ENCODE measurements at regions not wholly inside any gene's neighbourhood (a gene's known extent, or its start where the extent isn't known, plus 50 kb on each side); places are given as distances from the start of the nearest gene placed in this dataset.
A peak's percentile ranks its signal among the peaks of the same experiment; 100 is the strongest.
"Not testable (repeated sequence)": the region's sequence is repeated elsewhere in the genome, so short reads cannot be mapped to it uniquely, and the experiment has no call there.

- Histone ChIP-seq H3K27me3 (ENCODE audit: insufficient read depth, poor library complexity, severe bottlenecking) (no peaks in the 10 kb centered on the region), H3K9me3 (ENCODE audit: severe bottlenecking) (no peaks in the 10 kb centered on the region), H3K36me3 (ENCODE audit: low read depth) (peaks cover 29% of the 10 kb centered on the region), H3K27ac (ENCODE audit: poor library complexity, severe bottlenecking) (peak overlapping the region; percentile 58), H3K4me1 (ENCODE audit: insufficient read depth, poor library complexity, severe bottlenecking) (peaks cover 29% of the 10 kb centered on the region), H3K4me3 (ENCODE audit: severe bottlenecking) (no peak overlapping the region)
- ATAC-seq (ENCODE audit: low read depth), result peak; percentile 63
- TF ChIP-seq, protein P1, sequence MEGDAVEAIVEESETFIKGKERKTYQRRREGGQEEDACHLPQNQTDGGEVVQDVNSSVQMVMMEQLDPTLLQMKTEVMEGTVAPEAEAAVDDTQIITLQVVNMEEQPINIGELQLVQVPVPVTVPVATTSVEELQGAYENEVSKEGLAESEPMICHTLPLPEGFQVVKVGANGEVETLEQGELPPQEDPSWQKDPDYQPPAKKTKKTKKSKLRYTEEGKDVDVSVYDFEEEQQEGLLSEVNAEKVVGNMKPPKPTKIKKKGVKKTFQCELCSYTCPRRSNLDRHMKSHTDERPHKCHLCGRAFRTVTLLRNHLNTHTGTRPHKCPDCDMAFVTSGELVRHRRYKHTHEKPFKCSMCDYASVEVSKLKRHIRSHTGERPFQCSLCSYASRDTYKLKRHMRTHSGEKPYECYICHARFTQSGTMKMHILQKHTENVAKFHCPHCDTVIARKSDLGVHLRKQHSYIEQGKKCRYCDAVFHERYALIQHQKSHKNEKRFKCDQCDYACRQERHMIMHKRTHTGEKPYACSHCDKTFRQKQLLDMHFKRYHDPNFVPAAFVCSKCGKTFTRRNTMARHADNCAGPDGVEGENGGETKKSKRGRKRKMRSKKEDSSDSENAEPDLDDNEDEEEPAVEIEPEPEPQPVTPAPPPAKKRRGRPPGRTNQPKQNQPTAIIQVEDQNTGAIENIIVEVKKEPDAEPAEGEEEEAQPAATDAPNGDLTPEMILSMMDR (IDR thresholded peaks at IDR 0.05; ENCODE audit: poor library complexity, severe bottlenecking), result no peak
- no peak for DNase-seq (ENCODE audit: low spot score)
Observed at GRCh38 chr17:63019138-63019873, 53.3 kb downstream of the TANC2 start.

- DNase-seq (ENCODE audit: low spot score) (no peak), ATAC-seq (ENCODE audit: low read depth) (no peak)
- Histone ChIP-seq H3K9me3 (ENCODE audit: severe bottlenecking) (no peaks in the 10 kb centered on the region), H3K36me3 (ENCODE audit: low read depth) (peaks cover 28% of the 10 kb centered on the region), H3K27ac (ENCODE audit: poor library complexity, severe bottlenecking) (no peak overlapping the region), H3K27me3 (ENCODE audit: insufficient read depth, poor library complexity, severe bottlenecking) (no peaks in the 10 kb centered on the region), H3K4me1 (ENCODE audit: insufficient read depth, poor library complexity, severe bottlenecking) (peaks cover 47% of the 10 kb centered on the region), H3K4me3 (ENCODE audit: severe bottlenecking) (no peak overlapping the region)
- TF ChIP-seq, protein P1 (IDR thresholded peaks at IDR 0.05; ENCODE audit: poor library complexity, severe bottlenecking), result no peak
Observed at GRCh38 chr17:63022567-63022966, 56.5 kb downstream of the TANC2 start.

- DNase-seq (ENCODE audit: low spot score) (no peak), ATAC-seq (ENCODE audit: low read depth) (peak; percentile 19; the same call in 1 of the 3 replicates)
- H3K4me3 ChIP-seq (ENCODE audit: severe bottlenecking), result no peak overlapping the region
- H3K27me3 ChIP-seq (ENCODE audit: insufficient read depth, poor library complexity, severe bottlenecking), result no peaks in the 10 kb centered on the region
- TF ChIP-seq, protein P1 (IDR thresholded peaks at IDR 0.05; ENCODE audit: poor library complexity, severe bottlenecking), result no peak
- H3K9me3 ChIP-seq (ENCODE audit: severe bottlenecking), result no peaks in the 10 kb centered on the region
- peaks cover 32% of the 10 kb centered on the region for H3K36me3 ChIP-seq (ENCODE audit: low read depth)
- H3K27ac ChIP-seq (ENCODE audit: poor library complexity, severe bottlenecking), result no peak overlapping the region
- H3K4me1 ChIP-seq (ENCODE audit: insufficient read depth, poor library complexity, severe bottlenecking), result peaks cover 52% of the 10 kb centered on the region
Observed at GRCh38 chr17:63023049-63023448, 57.0 kb downstream of the TANC2 start.

- no peaks in the 10 kb centered on the region for H3K9me3 ChIP-seq (ENCODE audit: severe bottlenecking)
- H3K4me3 ChIP-seq (ENCODE audit: severe bottlenecking), result no peak overlapping the region
- TF ChIP-seq, protein P1 (IDR thresholded peaks at IDR 0.05; ENCODE audit: poor library complexity, severe bottlenecking), result no peak
- H3K27ac ChIP-seq (ENCODE audit: poor library complexity, severe bottlenecking), result peak overlapping the region; percentile 4
- ATAC-seq (ENCODE audit: low read depth) (no peak), DNase-seq (ENCODE audit: low spot score) (no peak)
- H3K27me3 ChIP-seq (ENCODE audit: insufficient read depth, poor library complexity, severe bottlenecking), result no peaks in the 10 kb centered on the region
- peaks cover 39% of the 10 kb centered on the region for H3K36me3 ChIP-seq (ENCODE audit: low read depth)
- peaks cover 56% of the 10 kb centered on the region for H3K4me1 ChIP-seq (ENCODE audit: insufficient read depth, poor library complexity, severe bottlenecking)
Observed at GRCh38 chr17:63024201-63024600, 58.2 kb downstream of the TANC2 start.

- no peak overlapping the region for H3K27ac ChIP-seq (ENCODE audit: poor library complexity, severe bottlenecking)
- H3K4me1 ChIP-seq (ENCODE audit: insufficient read depth, poor library complexity, severe bottlenecking), result peaks cover 56% of the 10 kb centered on the region
- peaks cover 43% of the 10 kb centered on the region for H3K36me3 ChIP-seq (ENCODE audit: low read depth)
- H3K9me3 ChIP-seq (ENCODE audit: severe bottlenecking), result no peaks in the 10 kb centered on the region
- ATAC-seq (ENCODE audit: low read depth), result no peak
- H3K4me3 ChIP-seq (ENCODE audit: severe bottlenecking), result no peak overlapping the region
- DNase-seq (ENCODE audit: low spot score), result no peak
- no peaks in the 10 kb centered on the region for H3K27me3 ChIP-seq (ENCODE audit: insufficient read depth, poor library complexity, severe bottlenecking)
- TF ChIP-seq, protein P1 (IDR thresholded peaks at IDR 0.05; ENCODE audit: poor library complexity, severe bottlenecking), result no peak
Observed at GRCh38 chr17:63024716-63025115, 58.7 kb downstream of the TANC2 start.

GRCh38 chr17:63025637-63026036 is 59.6 kb downstream of the TANC2 start:
- not testable (repeated sequence) for DNase-seq (ENCODE audit: low spot score); H3K27me3 ChIP-seq (ENCODE audit: insufficient read depth, poor library complexity, severe bottlenecking); H3K4me3 ChIP-seq (ENCODE audit: severe bottlenecking); ATAC-seq (ENCODE audit: low read depth); H3K9me3 ChIP-seq (ENCODE audit: severe bottlenecking); H3K27ac ChIP-seq (ENCODE audit: poor library complexity, severe bottlenecking)
- Histone ChIP-seq H3K4me1 (ENCODE audit: insufficient read depth, poor library complexity, severe bottlenecking) (peaks cover 54% of the 10 kb centered on the region), H3K36me3 (ENCODE audit: low read depth) (peaks cover 43% of the 10 kb centered on the region)
